GM13976 (cell line): ENCODE measurements at regions not wholly inside any gene's neighbourhood (a gene's known extent, or its start where the extent isn't known, plus 50 kb on each side); places are given as distances from the start of the nearest gene placed in this dataset.
"Not testable (repeated sequence)": the region's sequence is repeated elsewhere in the genome, so short reads cannot be mapped to it uniquely, and the experiment has no call there.

Experiments
- DNase-seq: peaks from one replicate; pipeline ENCODE4 v3.0.0; 2012; ENCODE audit warnings: low spot score
- CTCF ChIP-seq: IDR thresholded peaks from 2 replicates; pipeline ENCODE4 v1.5.1; 2012; ENCODE audit warnings: borderline replicate concordance, mild to moderate bottlenecking; ENCODE audit not compliant: insufficient read depth; ENCODE audit errors: extremely low read depth, missing control alignments, control extremely low read depth
- in situ Hi-C: fragments of 300-500 bp; cut with MboI; formaldehyde crosslinking; loops from one replicate; pipeline ENCODE4 v1.12.0; 2022; ENCODE audit warnings: low sequenced_read_pairs, mixed read lengths, inconsistent platforms; ENCODE audit not compliant: unreplicated experiment

GRCh38 chr6:11480541-11480940, 57.0 kb upstream of the TMEM170B start:
- in situ Hi-C loops, result no loop called here
- TF ChIP-seq CTCF, result no peak
- no peak for DNase-seq

DNA sequence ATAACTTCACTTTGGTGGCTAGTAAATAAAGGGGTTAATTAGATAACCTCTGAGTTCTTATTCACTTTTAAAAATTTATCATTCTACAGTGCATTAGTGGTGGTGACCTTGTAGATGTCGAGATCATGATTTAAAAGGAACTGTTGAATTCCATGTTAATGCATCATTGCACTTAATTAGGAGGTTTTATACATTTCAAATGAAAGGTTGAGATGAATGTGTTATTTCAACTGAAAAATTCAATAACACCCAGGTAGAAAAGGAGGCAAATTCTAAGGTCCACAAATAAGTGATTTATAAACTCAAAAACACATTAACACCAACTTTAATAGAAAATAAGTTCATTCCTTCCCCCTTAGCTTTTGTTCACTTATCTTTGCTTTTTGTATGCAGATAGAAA, 58.3 kb upstream of the TMEM170B start:
- no peak for TF ChIP-seq CTCF
- in situ Hi-C loops, result no loop called here
- no peak for DNase-seq

DNA sequence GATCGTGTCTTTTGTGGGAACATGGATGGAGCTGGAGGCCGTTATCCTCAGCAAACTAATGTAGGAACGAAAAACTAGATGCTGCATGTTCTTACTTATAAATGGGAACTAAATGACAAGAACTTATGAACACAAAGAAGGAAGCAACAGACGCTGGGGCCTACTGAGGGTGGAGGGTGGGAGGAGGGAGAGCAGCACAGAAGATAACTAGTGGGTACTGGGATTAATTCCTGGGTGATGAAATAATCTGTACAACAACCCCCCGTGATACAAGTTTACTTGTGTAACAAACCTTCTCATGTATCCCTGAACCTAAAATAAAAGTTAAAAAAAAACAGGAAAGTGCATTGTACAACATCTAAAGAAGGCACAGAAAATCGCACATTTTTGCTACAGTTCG, 59.0 kb upstream of the TMEM170B start:
- in situ Hi-C loops, result no loop called here
- no peak for TF ChIP-seq CTCF
- DNase-seq, result no peak

DNA sequence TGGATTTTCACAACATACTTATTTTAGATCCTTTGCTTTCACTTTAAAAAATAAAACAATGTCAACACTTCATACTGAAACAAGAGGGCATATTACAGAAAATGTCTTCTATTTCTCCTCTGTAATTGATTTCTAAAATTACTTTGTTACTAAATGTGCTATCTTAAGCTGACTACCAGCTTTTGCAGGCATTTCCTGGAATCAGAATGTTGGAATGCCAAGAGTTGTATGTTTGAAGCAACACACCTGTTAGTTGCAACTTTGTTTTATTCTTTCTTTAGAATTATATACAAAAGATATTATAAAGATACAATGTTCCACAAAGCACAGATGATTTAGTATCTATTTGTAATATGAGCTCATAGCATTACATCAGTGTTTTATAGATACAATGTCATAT, 62.5 kb upstream of the TMEM170B start:
- in situ Hi-C loops, result no loop called here
- no peak for DNase-seq
- TF ChIP-seq CTCF, result no peak

DNA sequence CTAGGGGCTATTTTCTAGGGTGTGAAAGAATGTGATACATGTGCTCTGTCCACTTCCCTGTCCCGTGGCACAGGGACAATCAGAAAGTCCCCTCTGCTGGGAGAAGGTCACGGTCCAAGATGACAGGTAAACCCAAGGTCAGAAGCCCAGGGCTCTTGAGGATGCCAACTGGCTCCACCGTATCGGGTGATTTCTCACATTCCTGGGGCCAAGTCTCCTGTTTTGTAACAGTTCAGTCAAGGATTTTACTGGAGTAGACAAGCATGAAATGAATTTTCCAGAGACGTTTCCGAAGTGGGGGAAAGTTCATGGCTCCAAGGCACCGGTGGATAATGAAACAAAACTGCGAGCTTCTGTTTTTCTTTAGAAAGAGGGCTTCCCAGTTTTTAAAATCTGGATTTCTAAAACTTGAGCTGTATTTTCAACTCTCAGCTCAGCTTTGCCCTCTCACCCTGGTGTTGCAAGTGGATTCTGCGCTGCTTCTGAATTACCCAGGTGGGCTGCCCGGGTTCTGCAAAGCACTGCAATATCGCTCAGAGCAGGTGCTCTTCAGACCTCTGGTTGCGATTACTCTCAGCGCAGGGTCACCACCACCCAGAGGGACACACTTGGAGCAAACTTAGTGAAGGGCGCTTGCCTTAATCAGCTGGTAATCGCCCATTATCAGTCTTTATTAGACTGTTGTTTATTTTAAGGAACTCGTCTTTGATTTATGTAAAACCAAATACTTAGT, 64.4 kb upstream of the TMEM170B start:
- DNase-seq, result no peak
- in situ Hi-C loops, result no loop called here
- no peak for TF ChIP-seq CTCF

GRCh38 chr6:11471261-11471660, 66.3 kb upstream of the TMEM170B start:
- no peak for DNase-seq
- in situ Hi-C loops, result no loop called here
- no peak for TF ChIP-seq CTCF

DNA sequence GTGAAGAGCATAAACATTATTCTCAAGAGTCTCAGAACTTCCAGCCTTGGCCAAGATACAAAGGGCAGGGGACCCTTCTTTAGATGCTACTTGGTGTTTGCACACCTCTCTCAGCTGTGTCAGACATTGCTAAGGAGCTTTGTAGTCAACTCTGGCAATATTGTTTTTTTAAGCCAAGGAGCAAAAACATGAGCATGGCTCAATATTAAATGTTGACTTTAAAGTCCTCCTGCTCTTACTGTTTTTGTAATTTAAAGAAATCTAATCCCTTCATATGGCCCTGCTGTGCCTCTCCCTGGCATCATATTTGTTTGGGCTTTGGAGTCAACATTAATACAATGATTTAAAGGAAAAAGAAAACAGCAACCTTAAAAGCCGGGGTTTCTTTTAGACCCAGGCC, 67.9 kb upstream of the TMEM170B start:
- TF ChIP-seq CTCF, result no peak
- DNase-seq, result no peak
- in situ Hi-C loops, result loop anchor here (10.0 kb wide), 1 partner anchor 95 kb away; no protein-coding TSS in a partner anchor

DNA sequence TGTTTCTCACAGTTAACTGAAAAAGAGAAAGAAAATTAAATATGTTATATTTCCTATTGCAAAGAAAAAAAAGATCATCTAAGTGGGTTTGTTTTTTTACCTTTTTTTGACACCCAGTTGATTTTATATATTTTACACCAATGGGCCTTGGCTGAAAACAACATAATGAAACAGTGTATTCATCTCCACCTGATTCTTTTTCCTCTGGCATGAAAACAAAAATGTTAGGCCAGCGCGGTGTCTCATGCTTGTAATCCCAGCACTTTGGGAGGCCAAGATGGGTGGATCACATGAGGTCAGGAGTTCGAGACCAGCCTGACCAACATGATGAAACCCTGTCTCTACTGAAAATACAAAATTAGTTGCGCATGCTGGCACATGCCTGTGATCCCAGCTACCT, 69.3 kb upstream of the TMEM170B start:
- DNase-seq, result not testable (repeated sequence)
- in situ Hi-C loops, result loop anchor here (10.0 kb wide), 1 partner anchor 93 kb away; no protein-coding TSS in a partner anchor
